ENCODE measurements at regions not wholly inside any gene's neighbourhood (a gene's known extent, or its start where the extent isn't known, plus 50 kb on each side); places are given as distances from the start of the nearest gene placed in this dataset.

- no peak overlapping the region for H4K91ac ChIP-seq (ENCODE audit: insufficient read length, low read depth, low read length)
- no peaks in the 10 kb centered on the region for H3K23me2 ChIP-seq (ENCODE audit: insufficient read length, low read depth, low read length, poor library complexity, severe bottlenecking)
- H3K4me1 ChIP-seq (ENCODE audit: insufficient read depth, low read length), result no peaks in the 10 kb centered on the region; the same call in 1 of the 2 replicates
- H3K27ac ChIP-seq (ENCODE audit: insufficient read length, low read depth, low read length), result no peak overlapping the region
- no peak overlapping the region for H2BK20ac ChIP-seq (ENCODE audit: low read depth, low read length, poor library complexity, severe bottlenecking)
- H4K20me1 ChIP-seq (ENCODE audit: control insufficient read depth, insufficient read depth, insufficient read length), result no peaks in the 10 kb centered on the region
- no peak overlapping the region for H3K14ac ChIP-seq (ENCODE audit: insufficient read depth, low read length)
- no peak overlapping the region for H2BK12ac ChIP-seq (ENCODE audit: insufficient read length, low read depth, low read length)
- no peak overlapping the region for H3K4me3 Mint-ChIP-seq
- no peaks in the 10 kb centered on the region for H3K79me2 ChIP-seq (ENCODE audit: insufficient read depth, low read length)
- H2AFZ ChIP-seq (ENCODE audit: low read length), result no peak overlapping the region
- no peaks in the 10 kb centered on the region for H3K9me3 ChIP-seq (ENCODE audit: control insufficient read depth, low read depth, low read length)
- H3K27me3 Mint-ChIP-seq (ENCODE audit: low read depth), result no peaks in the 10 kb centered on the region
- no peak overlapping the region for H2BK120ac ChIP-seq (ENCODE audit: low read depth, low read length, poor library complexity, severe bottlenecking)
- H3K4ac ChIP-seq (ENCODE audit: low read depth, low read length), result no peak overlapping the region
- H3K23ac ChIP-seq (ENCODE audit: insufficient read length, low read depth, low read length), result no peak overlapping the region
- H2BK5ac ChIP-seq (ENCODE audit: insufficient read length, low read length), result no peak overlapping the region
- H3K4me1 Mint-ChIP-seq, result no peaks in the 10 kb centered on the region
- TF ChIP-seq CTCF (conservative IDR thresholded peaks at IDR 0.05), result no peak
- H3T11ph ChIP-seq (ENCODE audit: low read length), result no peak overlapping the region
- no peaks in the 10 kb centered on the region for H3K27me3 ChIP-seq (ENCODE audit: insufficient read depth, low read length)
- H3K18ac ChIP-seq (ENCODE audit: insufficient read length, low read depth, low read length), result no peak overlapping the region
- no peak overlapping the region; a peak in 1 of 7 replicates for H3K27ac Mint-ChIP-seq
- H3K9ac ChIP-seq (ENCODE audit: extremely low read depth, insufficient read length, low read length), result no peak overlapping the region
- no peaks in the 10 kb centered on the region for H3K36me3 Mint-ChIP-seq (ENCODE audit: insufficient read depth in 1 of 3, low read depth in 3 of 3)
- H3K9me3 Mint-ChIP-seq, result no peaks in the 10 kb centered on the region
- no CpG with 5 or more reads among the region's 4 CpGs for WGBS (ENCODE audit: extremely low coverage, insufficient read length, low lambda C conversion rate)
- H4K8ac ChIP-seq (replicated peaks; ENCODE audit: insufficient read length, low read depth, low read length), result no peak overlapping the region
- H2AK5ac ChIP-seq (ENCODE audit: insufficient read length, low read length), result no peak overlapping the region
- no peak overlapping the region for H2BK15ac ChIP-seq (ENCODE audit: low read depth, low read length)
- no peak overlapping the region for H4K5ac ChIP-seq (ENCODE audit: insufficient read length, low read depth, low read length)
- H3K79me1 ChIP-seq (ENCODE audit: insufficient read depth, low read depth, low read length, poor library complexity, severe bottlenecking), result no peaks in the 10 kb centered on the region
- no peak overlapping the region for H3K4me2 ChIP-seq (ENCODE audit: insufficient read depth, insufficient read length, low read length)
- DNase-seq, result no peak
- no peak overlapping the region for H3K56ac ChIP-seq (ENCODE audit: insufficient read length, low read depth, low read length)
Measured at GRCh38 chr14:59091976-59092375, 96.5 kb upstream of the DAAM1 start.
